NCI-H2196 (cell line): ENCODE measurements at regions not wholly inside any gene's neighbourhood (a gene's known extent, or its start where the extent isn't known, plus 50 kb on each side); places are given as distances from the start of the nearest gene placed in this dataset.

Experiments
- DNase-seq: peaks from one replicate; lab custom pipeline; 2025; ENCODE audit not compliant: unreplicated experiment; lab: John Stamatoyannopoulos, UW

- DNase-seq, result no peak
Observed at GRCh38 chr13:108006619-108007018, 208.7 kb downstream of the LIG4 start.

GRCh38 chr13:108005231-108005630 is 210.1 kb downstream of the LIG4 start:
- no peak for DNase-seq

GRCh38 chr13:108003626-108004025 is 211.7 kb downstream of the LIG4 start:
- DNase-seq, result peak; percentile 52

- DNase-seq, result no peak
Observed at GRCh38 chr13:108000998-108001397, 214.3 kb downstream of the LIG4 start.

- DNase-seq, result no peak
Observed at GRCh38 chr13:107999751-108000150, 215.6 kb downstream of the LIG4 start.

GRCh38 chr13:107994137-107994536 is 221.2 kb downstream of the LIG4 start:
- no peak for DNase-seq

- DNase-seq, result no peak
Observed at GRCh38 chr13:107993239-107993949, 221.9 kb downstream of the LIG4 start.

- DNase-seq, result no peak
Observed at GRCh38 chr13:107992542-107992941, 222.8 kb downstream of the LIG4 start.

GRCh38 chr13:107977071-107977574 is 238.2 kb downstream of the LIG4 start:
- peak; percentile 58 for DNase-seq

- DNase-seq, result no peak
Observed at GRCh38 chr13:107976628-107977027, 238.7 kb downstream of the LIG4 start.

- DNase-seq, result no peak
Observed at GRCh38 chr13:107974409-107974808, 240.9 kb downstream of the LIG4 start.

- DNase-seq, result no peak
Observed at GRCh38 chr13:107969546-107969945, 245.8 kb downstream of the LIG4 start.

- no peak for DNase-seq
Observed at GRCh38 chr13:107968470-107968869, 246.9 kb downstream of the LIG4 start.

GRCh38 chr13:107964395-107964794 is 250.9 kb downstream of the LIG4 start:
- peak; percentile 46 for DNase-seq

- DNase-seq, result no peak
Observed at GRCh38 chr13:107961849-107962608, 253.3 kb downstream of the LIG4 start.

- DNase-seq, result no peak
Observed at GRCh38 chr13:107960301-107960700, 255.0 kb downstream of the LIG4 start.

GRCh38 chr13:107956889-107957288 is 258.4 kb downstream of the LIG4 start:
- DNase-seq, result no peak

- no peak for DNase-seq
Observed at GRCh38 chr13:107942030-107942617, 273.2 kb downstream of the LIG4 start.

GRCh38 chr13:107941345-107942029 is 273.8 kb downstream of the LIG4 start:
- DNase-seq, result no peak

GRCh38 chr13:107937848-107938247 is 277.5 kb downstream of the LIG4 start:
- no peak for DNase-seq

- no peak for DNase-seq
Observed at GRCh38 chr13:107931056-107931455, 284.3 kb downstream of the LIG4 start.
